ENCODE measurements at regions not wholly inside any gene's neighbourhood (a gene's known extent, or its start where the extent isn't known, plus 50 kb on each side); places are given as distances from the start of the nearest gene placed in this dataset.
A peak's percentile ranks its signal among the peaks of the same experiment; 100 is the strongest.

GRCh38 chr15:70569714-70570231, 193.6 kb downstream of the UACA start:
- H3K27me3 Mint-ChIP-seq (ENCODE audit: insufficient read depth) = no peaks in the 10 kb centered on the region
- peaks cover 17% of the 10 kb centered on the region for H3K4me1 Mint-ChIP-seq (ENCODE audit: low read depth)
- no peak for DNase-seq
- no peak overlapping the region for H3K27ac Mint-ChIP-seq
- H3K9me3 Mint-ChIP-seq = peaks cover 5% of the 10 kb centered on the region
- H3K36me3 Mint-ChIP-seq (ENCODE audit: low read depth) = peaks cover 13% of the 10 kb centered on the region
- no peak overlapping the region for H3K4me3 Mint-ChIP-seq
- TF ChIP-seq, protein P1, sequence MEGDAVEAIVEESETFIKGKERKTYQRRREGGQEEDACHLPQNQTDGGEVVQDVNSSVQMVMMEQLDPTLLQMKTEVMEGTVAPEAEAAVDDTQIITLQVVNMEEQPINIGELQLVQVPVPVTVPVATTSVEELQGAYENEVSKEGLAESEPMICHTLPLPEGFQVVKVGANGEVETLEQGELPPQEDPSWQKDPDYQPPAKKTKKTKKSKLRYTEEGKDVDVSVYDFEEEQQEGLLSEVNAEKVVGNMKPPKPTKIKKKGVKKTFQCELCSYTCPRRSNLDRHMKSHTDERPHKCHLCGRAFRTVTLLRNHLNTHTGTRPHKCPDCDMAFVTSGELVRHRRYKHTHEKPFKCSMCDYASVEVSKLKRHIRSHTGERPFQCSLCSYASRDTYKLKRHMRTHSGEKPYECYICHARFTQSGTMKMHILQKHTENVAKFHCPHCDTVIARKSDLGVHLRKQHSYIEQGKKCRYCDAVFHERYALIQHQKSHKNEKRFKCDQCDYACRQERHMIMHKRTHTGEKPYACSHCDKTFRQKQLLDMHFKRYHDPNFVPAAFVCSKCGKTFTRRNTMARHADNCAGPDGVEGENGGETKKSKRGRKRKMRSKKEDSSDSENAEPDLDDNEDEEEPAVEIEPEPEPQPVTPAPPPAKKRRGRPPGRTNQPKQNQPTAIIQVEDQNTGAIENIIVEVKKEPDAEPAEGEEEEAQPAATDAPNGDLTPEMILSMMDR (IDR thresholded peaks at IDR 0.05) = no peak; the same call in 1 of the 2 replicates

DNA sequence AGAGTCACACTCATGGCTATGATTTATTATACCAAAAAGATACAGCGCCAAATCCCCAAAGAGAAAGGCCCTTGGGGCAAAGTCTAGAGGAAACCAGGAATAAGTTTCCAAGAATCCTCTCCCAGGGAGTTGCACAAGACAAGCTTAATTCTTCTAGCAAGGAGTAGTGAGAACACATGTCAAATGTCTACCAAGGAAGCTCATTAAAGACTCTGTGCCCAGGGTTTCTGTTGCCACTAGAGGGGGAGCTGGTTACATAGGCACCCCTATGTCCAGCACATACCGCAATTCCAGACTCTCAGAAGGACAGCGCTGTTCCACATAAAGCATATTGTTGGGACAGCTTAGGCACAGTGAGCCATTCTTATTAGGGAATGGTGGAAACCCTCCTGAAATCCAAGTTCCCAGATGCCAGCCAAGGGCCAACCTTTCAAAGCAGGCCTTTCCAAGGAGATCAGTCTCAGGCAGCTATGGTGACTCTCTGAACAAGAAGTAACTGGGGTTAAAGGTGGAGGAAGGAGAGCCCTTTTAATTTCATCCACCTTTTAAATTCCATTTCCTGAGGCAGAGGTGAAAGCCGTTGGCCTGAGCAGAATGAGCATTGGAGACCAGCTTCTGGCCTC, 194.2 kb downstream of the UACA start:
- H3K27me3 Mint-ChIP-seq (ENCODE audit: insufficient read depth) = no peaks in the 10 kb centered on the region
- DNase-seq = peak; percentile 83
- TF ChIP-seq, protein P1 (IDR thresholded peaks at IDR 0.05) = peak; percentile 79
- H3K27ac Mint-ChIP-seq = no peak overlapping the region
- H3K4me1 Mint-ChIP-seq (ENCODE audit: low read depth) = peaks cover 17% of the 10 kb centered on the region
- peaks cover 3% of the 10 kb centered on the region for H3K9me3 Mint-ChIP-seq
- H3K36me3 Mint-ChIP-seq (ENCODE audit: low read depth) = peaks cover 9% of the 10 kb centered on the region
- H3K4me3 Mint-ChIP-seq = no peak overlapping the region

DNA sequence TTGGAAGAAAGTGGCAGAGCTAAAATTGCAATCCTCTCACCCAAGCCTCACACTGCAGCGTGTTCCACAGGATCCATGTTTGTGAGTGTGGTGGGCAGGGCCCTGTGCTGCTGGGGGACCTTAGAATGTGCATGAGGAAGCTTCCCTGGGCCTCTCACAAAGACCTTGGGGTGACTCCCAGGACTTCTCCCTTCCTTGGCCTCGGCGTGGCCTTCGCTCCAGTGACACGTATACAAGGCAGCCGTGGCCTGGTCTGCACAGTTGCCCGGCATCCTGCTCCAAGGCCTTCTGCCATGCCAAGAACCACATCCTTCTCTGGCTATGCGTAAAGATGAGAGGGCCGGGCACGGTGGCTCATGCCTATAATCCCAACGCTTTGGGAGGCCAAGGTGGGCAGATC, 196.4 kb downstream of the UACA start:
- H3K4me1 Mint-ChIP-seq (ENCODE audit: low read depth) = peaks cover 17% of the 10 kb centered on the region
- DNase-seq = no peak
- no peaks in the 10 kb centered on the region for H3K9me3 Mint-ChIP-seq
- no peaks in the 10 kb centered on the region for H3K36me3 Mint-ChIP-seq (ENCODE audit: low read depth)
- no peak overlapping the region for H3K4me3 Mint-ChIP-seq
- TF ChIP-seq, protein P1 (IDR thresholded peaks at IDR 0.05) = no peak
- H3K27me3 Mint-ChIP-seq (ENCODE audit: insufficient read depth) = peaks cover 8% of the 10 kb centered on the region
- no peak overlapping the region for H3K27ac Mint-ChIP-seq

DNA sequence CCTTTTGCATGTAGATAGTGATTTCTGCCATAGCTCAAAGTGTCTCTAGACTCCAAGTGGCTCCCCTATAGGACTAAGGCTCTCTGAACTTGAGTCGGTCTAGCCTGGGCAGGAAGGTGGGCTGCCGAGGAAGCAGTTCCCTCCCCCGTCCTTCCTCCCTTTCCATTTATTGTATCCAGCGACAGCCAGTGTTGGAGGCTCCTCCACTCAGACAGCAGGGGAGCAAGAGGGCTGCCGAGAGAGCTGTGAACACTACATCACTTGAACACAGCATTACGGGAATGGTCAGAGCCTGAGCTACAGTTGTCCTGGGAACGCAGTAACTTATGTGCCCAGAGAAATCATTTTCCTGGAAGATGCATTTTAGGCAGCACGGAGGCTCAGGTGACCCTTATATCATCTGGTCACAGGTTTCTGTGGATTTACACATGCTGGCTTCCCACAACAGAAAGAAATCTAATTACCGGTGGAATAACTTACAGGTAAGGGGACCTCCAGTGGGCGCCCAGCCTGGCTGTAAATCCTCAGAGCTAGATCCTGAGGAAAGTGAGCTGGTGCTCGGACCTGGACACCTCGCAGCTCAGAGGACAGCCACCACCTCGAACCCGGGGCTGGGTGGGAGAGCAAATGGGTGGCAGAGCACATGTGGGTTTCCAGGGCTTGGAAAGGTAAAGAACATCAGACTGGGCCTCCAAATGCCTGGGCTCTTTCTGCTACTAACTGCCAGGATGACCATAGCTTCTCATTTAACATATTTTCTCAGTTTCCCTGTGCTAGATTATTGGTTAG, 197.1 kb downstream of the UACA start:
- Mint-ChIP-seq H3K4me1 (ENCODE audit: low read depth) (peaks cover 17% of the 10 kb centered on the region), H3K9me3 (no peaks in the 10 kb centered on the region), H3K27me3 (ENCODE audit: insufficient read depth) (peaks cover 13% of the 10 kb centered on the region), H3K36me3 (ENCODE audit: low read depth) (no peaks in the 10 kb centered on the region), H3K4me3 (no peak overlapping the region), H3K27ac (no peak overlapping the region)
- TF ChIP-seq, protein P1 (IDR thresholded peaks at IDR 0.05) = no peak
- DNase-seq = no peak

- no peaks in the 10 kb centered on the region for H3K9me3 Mint-ChIP-seq
- H3K27ac Mint-ChIP-seq = no peak overlapping the region
- peaks cover 13% of the 10 kb centered on the region for H3K27me3 Mint-ChIP-seq (ENCODE audit: insufficient read depth)
- TF ChIP-seq, protein P1 (IDR thresholded peaks at IDR 0.05) = no peak
- no peak overlapping the region for H3K4me3 Mint-ChIP-seq
- no peak for DNase-seq
- peaks cover 3% of the 10 kb centered on the region for H3K4me1 Mint-ChIP-seq (ENCODE audit: low read depth)
- no peaks in the 10 kb centered on the region for H3K36me3 Mint-ChIP-seq (ENCODE audit: low read depth)
Observed at GRCh38 chr15:70563561-70564095, 199.7 kb downstream of the UACA start.
